SU-DHL-6 (cell line): ENCODE measurements at regions not wholly inside any gene's neighbourhood (a gene's known extent, or its start where the extent isn't known, plus 50 kb on each side); places are given as distances from the start of the nearest gene placed in this dataset.

Experiments
- H2AFZ ChIP-seq: fragments of 200-600 bp; sonication (generic); 2 replicates; pipeline ENCODE4 v1.6.1; 2014; ENCODE audit warnings: low read depth, mild to moderate bottlenecking, moderate library complexity, mixed read lengths, antibody characterized with exemption, low read length; ENCODE audit not compliant: severe bottlenecking
- H3F3A ChIP-seq: fragments of 200-600 bp; shearing (Covaris generic); 2 replicates; pipeline ENCODE4 v1.6.0; 2016; ENCODE audit warnings: antibody characterized with exemption, mild to moderate bottlenecking; ENCODE audit not compliant: insufficient read depth
- H3K27ac ChIP-seq: fragments of 200-600 bp; sonication (generic); 2 replicates; pipeline ENCODE4 v1.5.1; 2016; ENCODE audit warnings: low read depth, mild to moderate bottlenecking, low read length, moderate library complexity, mixed read lengths
- H3K27me3 ChIP-seq: fragments of 200-600 bp; sonication (generic), shearing (Covaris generic); 2 replicates; pipeline ENCODE4 v1.6.0; 2014; ENCODE audit warnings: mild to moderate bottlenecking, low read length
- H3K36me3 ChIP-seq: fragments of 200-600 bp; sonication (generic); 2 replicates; pipeline ENCODE4 v1.6.1; 2014; ENCODE audit warnings: mild to moderate bottlenecking, low read length, mixed read lengths
- H3K4me2 ChIP-seq: fragments of 300-600, 200-600 bp; shearing (Covaris generic), sonication (generic); 2 replicates; pipeline ENCODE4 v1.6.0; 2014; ENCODE audit warnings: low read length, low read depth, mild to moderate bottlenecking; ENCODE audit not compliant: poor library complexity, severe bottlenecking
- H3K4me3 ChIP-seq: fragments of 200-600 bp; sonication (generic); 2 replicates; pipeline ENCODE4 v1.5.1; 2014; ENCODE audit warnings: antibody characterized with exemption, low read length, mild to moderate bottlenecking, mixed read lengths; ENCODE audit not compliant: insufficient read depth, poor library complexity, severe bottlenecking
- H3K79me2 ChIP-seq: fragments of 200-600 bp; sonication (generic); 2 replicates; pipeline ENCODE4 v1.6.1; 2014; ENCODE audit warnings: mild to moderate bottlenecking, low read length, moderate library complexity; ENCODE audit not compliant: insufficient read depth
- H3K9ac ChIP-seq: fragments of 200-600 bp; sonication (generic); 2 replicates; pipeline ENCODE4 v1.7.0; 2014; ENCODE audit warnings: mild to moderate bottlenecking, low read length
- H3K9me2 ChIP-seq: fragments of 200-600 bp; sonication (generic); replicated peaks from 2 replicates; pipeline ENCODE4 v1.6.1; 2014; ENCODE audit warnings: low read length; ENCODE audit not compliant: insufficient read depth
- H3K9me3 ChIP-seq: fragments of 200-600 bp; sonication (generic); 2 replicates; pipeline ENCODE4 v1.6.1; 2014; ENCODE audit warnings: low read length, mixed read lengths; ENCODE audit not compliant: insufficient read depth
- H4K20me1 ChIP-seq: fragments of 200-600 bp; sonication (generic); 2 replicates; pipeline ENCODE4 v1.6.1; 2014; ENCODE audit warnings: low read depth, mild to moderate bottlenecking, antibody characterized with exemption, low read length, moderate library complexity, mixed read lengths
- CTCF ChIP-seq: fragments of 200-600 bp; sonication (generic); IDR thresholded peaks from one replicate; pipeline ENCODE4 v1.5.1; 2017; ENCODE audit warnings: antibody characterized with exemption, mild to moderate bottlenecking, low read length, moderate library complexity; ENCODE audit not compliant: insufficient read depth, poor library complexity, severe bottlenecking
- EZH2phosphoT487 ChIP-seq: fragments of 200-600 bp; sonication (generic), shearing (Covaris generic); conservative IDR thresholded peaks from 2 replicates; pipeline ENCODE4 v1.6.1; 2018; ENCODE audit warnings: mild to moderate bottlenecking, antibody characterized with exemption, low read length, moderate library complexity, mixed read lengths

- no peaks in the 10 kb centered on the region for H3K9me3 ChIP-seq
- no peaks in the 10 kb centered on the region for H4K20me1 ChIP-seq
- H3F3A ChIP-seq: no peaks in the 10 kb centered on the region
- H3K79me2 ChIP-seq: no peaks in the 10 kb centered on the region
- H3K4me3 ChIP-seq: no peak overlapping the region
- no peaks in the 10 kb centered on the region for H3K36me3 ChIP-seq
- H3K9me2 ChIP-seq: no peaks in the 10 kb centered on the region
- no peaks in the 10 kb centered on the region for H3K27me3 ChIP-seq
- H2AFZ ChIP-seq: no peak overlapping the region
- H3K9ac ChIP-seq: no peak overlapping the region
- TF ChIP-seq CTCF (no peak), EZH2phosphoT487 (no peak)
- no peak overlapping the region for H3K4me2 ChIP-seq
- no peak overlapping the region for H3K27ac ChIP-seq
Measured at GRCh38 chr2:9765611-9766531, 77.4 kb upstream of the TAF1B start.

- H3F3A ChIP-seq: no peaks in the 10 kb centered on the region
- H3K9ac ChIP-seq: no peak overlapping the region
- H3K9me3 ChIP-seq: no peaks in the 10 kb centered on the region
- H3K79me2 ChIP-seq: no peaks in the 10 kb centered on the region
- H4K20me1 ChIP-seq: no peaks in the 10 kb centered on the region
- no peaks in the 10 kb centered on the region for H3K27me3 ChIP-seq
- no peaks in the 10 kb centered on the region for H3K36me3 ChIP-seq
- H3K4me3 ChIP-seq: no peak overlapping the region
- H3K27ac ChIP-seq: no peak overlapping the region
- no peak overlapping the region for H2AFZ ChIP-seq
- no peak overlapping the region for H3K4me2 ChIP-seq
- no peaks in the 10 kb centered on the region for H3K9me2 ChIP-seq
- TF ChIP-seq EZH2phosphoT487 (no peak), CTCF (no peak)
Measured at GRCh38 chr2:9767656-9768281, 75.5 kb upstream of the TAF1B start.

- H3K9ac ChIP-seq: no peak overlapping the region
- TF ChIP-seq EZH2phosphoT487: no peak
- TF ChIP-seq CTCF: no peak
- no peaks in the 10 kb centered on the region for H3K79me2 ChIP-seq
- H3K9me3 ChIP-seq: no peaks in the 10 kb centered on the region
- no peak overlapping the region for H3K27ac ChIP-seq
- H3K36me3 ChIP-seq: no peaks in the 10 kb centered on the region
- H3K4me3 ChIP-seq: no peak overlapping the region
- no peaks in the 10 kb centered on the region for H3K9me2 ChIP-seq
- H3K27me3 ChIP-seq: no peaks in the 10 kb centered on the region
- H2AFZ ChIP-seq: no peak overlapping the region
- H4K20me1 ChIP-seq: no peaks in the 10 kb centered on the region
- no peak overlapping the region for H3K4me2 ChIP-seq
- no peaks in the 10 kb centered on the region for H3F3A ChIP-seq
Measured at GRCh38 chr2:9768388-9768787, 74.9 kb upstream of the TAF1B start.
